Femur (tissue), 1 donor: ENCODE measurements at regions not wholly inside any gene's neighbourhood (a gene's known extent, or its start where the extent isn't known, plus 50 kb on each side); places are given as distances from the start of the nearest gene placed in this dataset.

Source experiments
- DNase-seq: peaks from one replicate; pipeline ENCODE4 v3.0.0-alpha.2; 2017

- DNase-seq: no peak
These were observed 521.2 kb downstream of the MED13L start for GRCh38 chr12:115756271-115756670.

- DNase-seq: no peak
These were observed 521.8 kb downstream of the MED13L start for GRCh38 chr12:115755725-115756085.

- no peak for DNase-seq
These were observed 522.3 kb downstream of the MED13L start for GRCh38 chr12:115755061-115755724.

- DNase-seq: peak; percentile 60
These were observed 524.4 kb downstream of the MED13L start for GRCh38 chr12:115752913-115753726.

GRCh38 chr12:115752156-115752555 is 525.3 kb downstream of the MED13L start:
- no peak for DNase-seq

GRCh38 chr12:115750340-115750739 is 527.2 kb downstream of the MED13L start:
- no peak for DNase-seq

- peak; percentile 39 for DNase-seq
These were observed 528.2 kb downstream of the MED13L start for GRCh38 chr12:115749071-115749841.

- no peak for DNase-seq
These were observed 536.8 kb downstream of the MED13L start for GRCh38 chr12:115740586-115741155.

- DNase-seq: no peak
These were observed 539.6 kb downstream of the MED13L start for GRCh38 chr12:115737895-115738294.

- DNase-seq: no peak
These were observed 541.1 kb downstream of the MED13L start for GRCh38 chr12:115736360-115736759.

- DNase-seq: no peak
These were observed 546.4 kb downstream of the MED13L start for GRCh38 chr12:115730975-115731541.

GRCh38 chr12:115726691-115727090 is 550.8 kb downstream of the MED13L start:
- DNase-seq: no peak

GRCh38 chr12:115722181-115722580 is 555.3 kb downstream of the MED13L start:
- no peak for DNase-seq

- DNase-seq: no peak
These were observed 560.9 kb downstream of the MED13L start for GRCh38 chr12:115716551-115716950.

- DNase-seq: no peak
These were observed 564.8 kb downstream of the MED13L start for GRCh38 chr12:115712676-115713075.

GRCh38 chr12:115710104-115710564 is 567.4 kb downstream of the MED13L start:
- DNase-seq: peak; percentile 88

- DNase-seq: peak; percentile 86
These were observed 567.9 kb downstream of the MED13L start for GRCh38 chr12:115709540-115710011.

GRCh38 chr12:115708801-115709200 is 568.7 kb downstream of the MED13L start:
- DNase-seq: peak; percentile 40

GRCh38 chr12:115700896-115701465 is 576.5 kb downstream of the MED13L start:
- no peak for DNase-seq

- no peak for DNase-seq
These were observed 577.4 kb downstream of the MED13L start for GRCh38 chr12:115700081-115700480.

- no peak for DNase-seq
These were observed 579.2 kb downstream of the MED13L start for GRCh38 chr12:115698257-115698656.

GRCh38 chr12:115697340-115697739 is 580.2 kb downstream of the MED13L start:
- DNase-seq: no peak
